NCI-H526 (cell line): ENCODE measurements at regions not wholly inside any gene's neighbourhood (a gene's known extent, or its start where the extent isn't known, plus 50 kb on each side); places are given as distances from the start of the nearest gene placed in this dataset.

Source experiments
- DNase-seq, 2 experiments: peaks; one replicate each; lab custom pipeline; 2025; lab: John Stamatoyannopoulos, UW

GRCh38 chr18:68623342-68623741 lies 91.6 kb downstream of the TMX3 start:
- peak; percentile 48 to 79 for DNase-seq

GRCh38 chr18:68611311-68611710 lies 103.6 kb downstream of the TMX3 start:
- no peak for DNase-seq

GRCh38 chr18:68608851-68609490 lies 105.9 kb downstream of the TMX3 start:
- no peak for DNase-seq

- no peak for DNase-seq
Observed at GRCh38 chr18:68607852-68608251, 107.1 kb downstream of the TMX3 start.

- DNase-seq: no peak
Observed at GRCh38 chr18:68604256-68604655, 110.7 kb downstream of the TMX3 start.

- DNase-seq: no peak
Observed at GRCh38 chr18:68596016-68596415, 118.9 kb downstream of the TMX3 start.

GRCh38 chr18:68588169-68588568 lies 126.7 kb downstream of the TMX3 start:
- no peak for DNase-seq

- no peak for DNase-seq
Observed at GRCh38 chr18:68583685-68584084, 131.2 kb downstream of the TMX3 start.

GRCh38 chr18:68574311-68574710 lies 140.6 kb downstream of the TMX3 start:
- no peak for DNase-seq

- DNase-seq: no peak
Observed at GRCh38 chr18:68569936-68570335, 145.0 kb downstream of the TMX3 start.

- no peak for DNase-seq
Observed at GRCh38 chr18:68568364-68569155, 146.3 kb downstream of the TMX3 start.

GRCh38 chr18:68566991-68567390 lies 147.9 kb downstream of the TMX3 start:
- peak in 1 of 2 experiments; percentile 3 for DNase-seq

- DNase-seq: no peak
Observed at GRCh38 chr18:68564961-68565360, 149.9 kb downstream of the TMX3 start.

GRCh38 chr18:68564351-68564750 lies 150.6 kb downstream of the TMX3 start:
- DNase-seq: no peak

- DNase-seq: no peak
Observed at GRCh38 chr18:68560128-68560527, 154.8 kb downstream of the TMX3 start.

- DNase-seq: peak in 1 of 2 experiments; percentile 30
Observed at GRCh38 chr18:68557183-68557582, 157.7 kb downstream of the TMX3 start.

GRCh38 chr18:68555879-68556301 lies 159.0 kb downstream of the TMX3 start:
- DNase-seq: no peak

GRCh38 chr18:68548904-68549870 lies 165.7 kb downstream of the TMX3 start:
- DNase-seq: no peak

GRCh38 chr18:68543344-68543743 lies 171.6 kb downstream of the TMX3 start:
- DNase-seq: no peak

- DNase-seq: no peak
Observed at GRCh38 chr18:68542846-68543245, 172.1 kb downstream of the TMX3 start.

GRCh38 chr18:68533641-68534040 lies 181.3 kb downstream of the TMX3 start:
- DNase-seq: no peak

- no peak for DNase-seq
Observed at GRCh38 chr18:68532328-68532885, 182.5 kb downstream of the TMX3 start.
